T-cell (primary cell): ENCODE measurements at regions not wholly inside any gene's neighbourhood (a gene's known extent, or its start where the extent isn't known, plus 50 kb on each side); places are given as distances from the start of the nearest gene placed in this dataset.

Experiments
- ATAC-seq, 4 experiments: fragments of 200-7000 bp in 3 of 4; fragments of 150-1000 bp in 1 of 4; cut with Tn5 transposase; replicated peaks in 1 of 4; 1 replicate in 3 of 4; 2 replicates in 1 of 4; pipeline ENCODE4 v1.10.0; 2021; ENCODE audit warnings: moderate library complexity in 3 of 4, mild to moderate bottlenecking in 2 of 4, moderate number of reproducible peaks in 1 of 4
- CTCF ChIA-PET, 2 donors: fragments of 300-600 bp; sonication (Branson Sonifier 250); formaldehyde crosslinking; loops; one replicate each; lab custom pipeline; 2022; ENCODE audit warnings: antibody characterized with exemption in 2 of 2; lab: Charles Lee
- POLR2A ChIA-PET, 2 donors: fragments of 300-600 bp; sonication (Branson Sonifier 250); formaldehyde crosslinking; loops; one replicate each; lab custom pipeline; 2022; ENCODE audit warnings: antibody characterized with exemption in 2 of 2; lab: Charles Lee
- DNase-seq, 35 experiments: peaks; one replicate each; pipeline versions ENCODE4 v3.0.0 to v3.0.0-alpha.2; 2013 to 2023
- H3K27ac ChIP-seq: one replicate; pipeline ENCODE4 v1.5.1; 2013; ENCODE audit warnings: low read length
- H3K27me3 ChIP-seq, 2 experiments: replicated peaks in 1 of 2; 1 replicate in 1 of 2; 2 replicates in 1 of 2; pipeline versions ENCODE4 v1.6.1 to v1.7.0; 2013; ENCODE audit warnings: low read length in 1 of 2, mixed read lengths in 1 of 2; ENCODE audit not compliant: control insufficient read depth in 2 of 2, insufficient read depth in 2 of 2; ENCODE audit errors: extremely low read depth in 1 of 2
- H3K36me3 ChIP-seq, 2 donors: 1 replicate in 1 of 2; 2 replicates in 1 of 2; pipeline versions ENCODE4 v1.6.1 to v1.7.0; 2013; ENCODE audit warnings: low read length in 1 of 2; ENCODE audit not compliant: control insufficient read depth in 2 of 2, insufficient read depth in 1 of 2; ENCODE audit errors: extremely low read depth in 1 of 2
- H3K4me1 ChIP-seq, 2 experiments: 1 replicate in 1 of 2; 2 replicates in 1 of 2; pipeline versions ENCODE4 v1.6.1 to v1.7.0; 2013; ENCODE audit warnings: low read length in 2 of 2, mixed read lengths in 1 of 2; ENCODE audit not compliant: insufficient read depth in 2 of 2, control insufficient read depth in 1 of 2; ENCODE audit errors: extremely low read depth in 1 of 2
- H3K4me3 ChIP-seq, 2 donors: 1 replicate in 1 of 2; 2 replicates in 1 of 2; pipeline versions ENCODE4 v1.5.1 to v1.7.0; 2013; ENCODE audit warnings: mild to moderate bottlenecking in 2 of 2, low read length in 1 of 2, moderate library complexity in 1 of 2; ENCODE audit not compliant: control insufficient read depth in 1 of 2; ENCODE audit errors: extremely low read depth in 1 of 2
- H3K9me3 ChIP-seq: 2 replicates; pipeline ENCODE4 v1.7.0; 2013
- H3K27ac Mint-ChIP-seq, 2 donors: one replicate each; pipeline ENCODE4 v1.8.0; 2020 to 2021; ENCODE audit warnings: mild to moderate bottlenecking in 2 of 2, mixed read lengths in 2 of 2
- H3K27me3 Mint-ChIP-seq, 2 donors: one replicate each; pipeline ENCODE4 v1.8.0; 2021 to 2022; ENCODE audit warnings: mixed read lengths in 2 of 2
- H3K36me3 Mint-ChIP-seq: one replicate; pipeline ENCODE4 v1.8.0; 2021; ENCODE audit warnings: mixed read lengths
- H3K4me1 Mint-ChIP-seq, 3 donors: one replicate each; pipeline ENCODE4 v1.8.0; 2020 to 2022; ENCODE audit warnings: mixed read lengths in 3 of 3, mild to moderate bottlenecking in 1 of 3
- H3K4me3 Mint-ChIP-seq, 3 donors: one replicate each; pipeline ENCODE4 v1.8.0; 2020 to 2022; ENCODE audit warnings: mild to moderate bottlenecking in 3 of 3, mixed read lengths in 3 of 3, moderate library complexity in 3 of 3
- H3K9me3 Mint-ChIP-seq, 3 donors: one replicate each; pipeline ENCODE4 v1.8.0; 2020 to 2022; ENCODE audit warnings: mixed read lengths in 3 of 3
- WGBS: methylation state at CpG from one replicate; pipeline ENCODE4 v1.1.5; 2013; ENCODE audit warnings: missing lambda C conversion rate; ENCODE audit not compliant: insufficient coverage; 5-methylcytosine and 5-hydroxymethylcytosine counted together

- Mint-ChIP-seq H3K4me3 (no peak overlapping the region), H3K36me3 (peaks cover 6% of the 10 kb centered on the region), H3K27ac (no peak overlapping the region), H3K27me3 (peaks cover 0 to 15% of the 10 kb centered on the region in 2 donors), H3K9me3 (peaks cover 20 to 24% (median 22%) of the 10 kb centered on the region in 3 donors), H3K4me1 (no peaks in the 10 kb centered on the region)
- ChIA-PET CTCF (no interaction called here), POLR2A (no interaction called here)
- Histone ChIP-seq H3K4me3 (no peak overlapping the region), H3K9me3 (no peaks in the 10 kb centered on the region), H3K27ac (no peak overlapping the region), H3K27me3 (peaks cover 0 to 3% of the 10 kb centered on the region in 2 experiments), H3K4me1 (no peaks in the 10 kb centered on the region), H3K36me3 (no peaks in the 10 kb centered on the region)
- ATAC-seq (no peak), DNase-seq (no peak)
Measured at GRCh38 chrX:40320819-40321218, 223.1 kb upstream of the BCOR start.

- no peaks in the 10 kb centered on the region for H3K4me1 Mint-ChIP-seq
- ATAC-seq (no peak), DNase-seq (no peak)
- no peak overlapping the region for H3K4me3 ChIP-seq
- H3K9me3 ChIP-seq: no peaks in the 10 kb centered on the region
- CTCF ChIA-PET: no interaction called here
- peaks cover 0 to 5% of the 10 kb centered on the region in 2 experiments for H3K27me3 ChIP-seq
- no peak overlapping the region for H3K27ac Mint-ChIP-seq
- no peaks in the 10 kb centered on the region for H3K36me3 ChIP-seq
- peaks cover 9% of the 10 kb centered on the region for H3K36me3 Mint-ChIP-seq
- no peak overlapping the region for H3K27ac ChIP-seq
- no peaks in the 10 kb centered on the region for H3K4me1 ChIP-seq
- 80% methylated on average over 1 of the region's 4 CpGs for WGBS
- H3K27me3 Mint-ChIP-seq: peaks cover 0 to 15% of the 10 kb centered on the region in 2 donors
- no peak overlapping the region for H3K4me3 Mint-ChIP-seq
- POLR2A ChIA-PET: no interaction called here
- H3K9me3 Mint-ChIP-seq: peaks cover 24 to 30% (median 25%) of the 10 kb centered on the region in 3 donors
Measured at GRCh38 chrX:40318801-40319200, 221.0 kb upstream of the BCOR start.

GRCh38 chrX:40318076-40318475 is 220.3 kb upstream of the BCOR start:
- ChIA-PET POLR2A (no interaction called here), CTCF (no interaction called here)
- 85% methylated on average over 5 of the region's 6 CpGs for WGBS
- no peaks in the 10 kb centered on the region for H3K9me3 ChIP-seq
- DNase-seq (no peak), ATAC-seq (no peak)
- Mint-ChIP-seq H3K36me3 (peaks cover 9% of the 10 kb centered on the region), H3K4me1 (no peaks in the 10 kb centered on the region), H3K27ac (no peak overlapping the region), H3K4me3 (no peak overlapping the region), H3K9me3 (peaks cover 24 to 30% (median 25%) of the 10 kb centered on the region in 3 donors), H3K27me3 (peaks cover 0 to 15% of the 10 kb centered on the region in 2 donors)
- H3K27ac ChIP-seq: no peak overlapping the region
- H3K27me3 ChIP-seq: peaks cover 0 to 5% of the 10 kb centered on the region in 2 experiments
- no peak overlapping the region for H3K4me3 ChIP-seq
- H3K36me3 ChIP-seq: no peaks in the 10 kb centered on the region
- H3K4me1 ChIP-seq: no peaks in the 10 kb centered on the region

GRCh38 chrX:40316502-40316901 is 218.7 kb upstream of the BCOR start:
- ChIA-PET CTCF (no interaction called here), POLR2A (no interaction called here)
- Histone ChIP-seq H3K27ac (no peak overlapping the region), H3K27me3 (peaks cover 0 to 5% of the 10 kb centered on the region in 2 experiments), H3K36me3 (no peaks in the 10 kb centered on the region), H3K4me3 (no peak overlapping the region), H3K9me3 (no peaks in the 10 kb centered on the region), H3K4me1 (no peaks in the 10 kb centered on the region)
- Mint-ChIP-seq H3K9me3 (peaks cover 24 to 30% (median 24%) of the 10 kb centered on the region in 3 donors), H3K27me3 (peaks cover 0 to 20% of the 10 kb centered on the region in 2 donors), H3K4me1 (no peaks in the 10 kb centered on the region), H3K4me3 (no peak overlapping the region), H3K36me3 (peaks cover 9% of the 10 kb centered on the region), H3K27ac (no peak overlapping the region)
- DNase-seq: no peak
- WGBS: no CpG with 5 or more reads among the region's 5 CpGs
- ATAC-seq: no peak

- H3K4me3 Mint-ChIP-seq: no peak overlapping the region
- peaks cover 14 to 19% (median 15%) of the 10 kb centered on the region in 3 donors for H3K9me3 Mint-ChIP-seq
- no CpG with 5 or more reads among the region's 4 CpGs for WGBS
- ChIA-PET CTCF (no interaction called here), POLR2A (no interaction called here)
- H3K36me3 ChIP-seq: no peaks in the 10 kb centered on the region
- peaks cover 0 to 5% of the 10 kb centered on the region in 2 experiments for H3K27me3 ChIP-seq
- H3K4me1 Mint-ChIP-seq: no peaks in the 10 kb centered on the region
- H3K27ac ChIP-seq: no peak overlapping the region
- H3K36me3 Mint-ChIP-seq: peaks cover 9% of the 10 kb centered on the region
- DNase-seq (no peak), ATAC-seq (no peak)
- no peak overlapping the region for H3K27ac Mint-ChIP-seq
- peaks cover 0 to 10% of the 10 kb centered on the region in 2 donors for H3K27me3 Mint-ChIP-seq
- no peaks in the 10 kb centered on the region for H3K9me3 ChIP-seq
- H3K4me1 ChIP-seq: no peaks in the 10 kb centered on the region
- no peak overlapping the region for H3K4me3 ChIP-seq
Measured at GRCh38 chrX:40314070-40314469, 216.3 kb upstream of the BCOR start.

- Histone ChIP-seq H3K36me3 (no peaks in the 10 kb centered on the region), H3K4me1 (no peaks in the 10 kb centered on the region), H3K27me3 (peaks cover 0 to 5% of the 10 kb centered on the region in 2 experiments), H3K4me3 (no peak overlapping the region), H3K9me3 (no peaks in the 10 kb centered on the region), H3K27ac (no peak overlapping the region)
- Mint-ChIP-seq H3K4me1 (no peaks in the 10 kb centered on the region), H3K4me3 (no peak overlapping the region), H3K27ac (no peak overlapping the region), H3K36me3 (peaks cover 9% of the 10 kb centered on the region), H3K27me3 (peaks cover 0 to 6% of the 10 kb centered on the region in 2 donors), H3K9me3 (peaks cover 11 to 19% (median 14%) of the 10 kb centered on the region in 3 donors)
- 94% methylated on average over 3 of the region's 4 CpGs for WGBS
- DNase-seq (no peak), ATAC-seq (no peak)
- CTCF ChIA-PET: no interaction called here
- POLR2A ChIA-PET: no interaction called here
Measured at GRCh38 chrX:40313269-40313668, 215.5 kb upstream of the BCOR start.

- WGBS: no CpG with 5 or more reads among the region's 5 CpGs
- no peaks in the 10 kb centered on the region for H3K4me1 Mint-ChIP-seq
- H3K36me3 Mint-ChIP-seq: no peaks in the 10 kb centered on the region
- no peaks in the 10 kb centered on the region for H3K36me3 ChIP-seq
- H3K27ac ChIP-seq: no peak overlapping the region
- H3K27me3 ChIP-seq: peaks cover 0 to 4% of the 10 kb centered on the region in 2 experiments
- peaks cover 0 to 3% (median under 1%) of the 10 kb centered on the region in 3 donors for H3K9me3 Mint-ChIP-seq
- H3K4me1 ChIP-seq: no peaks in the 10 kb centered on the region
- H3K27ac Mint-ChIP-seq: no peak overlapping the region
- peaks cover 2 to 9% of the 10 kb centered on the region in 2 donors for H3K27me3 Mint-ChIP-seq
- no peak overlapping the region for H3K4me3 Mint-ChIP-seq
- DNase-seq (no peak), ATAC-seq (no peak)
- H3K4me3 ChIP-seq: no peak overlapping the region
- no peaks in the 10 kb centered on the region for H3K9me3 ChIP-seq
- ChIA-PET POLR2A (no interaction called here), CTCF (no interaction called here)
Measured at GRCh38 chrX:40310447-40310846, 212.7 kb upstream of the BCOR start.
